ENCODE measurements at regions not wholly inside any gene's neighbourhood (a gene's known extent, or its start where the extent isn't known, plus 50 kb on each side); places are given as distances from the start of the nearest gene placed in this dataset.
"Not testable (repeated sequence)": the region's sequence is repeated elsewhere in the genome, so short reads cannot be mapped to it uniquely, and the experiment has no call there.

- Histone ChIP-seq H3K4me3 (ENCODE audit: low read depth in 1 of 5, low read length in 5 of 5) (no peak overlapping the region), H3K27me3 (ENCODE audit: control insufficient read depth in 5 of 5, insufficient read depth in 4 of 5, low read length in 5 of 5) (no peaks in the 10 kb centered on the region), H3K36me3 (ENCODE audit: control insufficient read depth in 5 of 5, insufficient read depth in 5 of 5, low read length in 5 of 5) (no peaks in the 10 kb centered on the region), H3K27ac (ENCODE audit: low read depth, low read length) (no peak overlapping the region), H3K9me3 (ENCODE audit: control insufficient read depth in 5 of 5, low read length in 5 of 5) (no peaks in the 10 kb centered on the region), H3K4me1 (ENCODE audit: control insufficient read depth in 5 of 5, insufficient read depth in 5 of 5, low read length in 5 of 5) (no peaks in the 10 kb centered on the region), H3K9ac (ENCODE audit: low read length in 5 of 5) (no peak overlapping the region)
These were observed 744.1 kb upstream of the GJE1 start for GRCh38 chr6:141388666-141389065.

GRCh38 chr6:141370438-141370837, 762.3 kb upstream of the GJE1 start:
- Histone ChIP-seq H3K36me3 (ENCODE audit: control insufficient read depth in 5 of 5, insufficient read depth in 5 of 5, low read length in 5 of 5) (no peaks in the 10 kb centered on the region), H3K27me3 (ENCODE audit: control insufficient read depth in 5 of 5, insufficient read depth in 4 of 5, low read length in 5 of 5) (no peaks in the 10 kb centered on the region), H3K9ac (ENCODE audit: low read length in 5 of 5) (no peak overlapping the region), H3K4me3 (ENCODE audit: low read depth in 1 of 5, low read length in 5 of 5) (no peak overlapping the region), H3K4me1 (ENCODE audit: control insufficient read depth in 5 of 5, insufficient read depth in 5 of 5, low read length in 5 of 5) (no peaks in the 10 kb centered on the region), H3K27ac (ENCODE audit: low read depth, low read length) (no peak overlapping the region), H3K9me3 (ENCODE audit: control insufficient read depth in 5 of 5, low read length in 5 of 5) (peaks cover 0 to 4% (median 0%) of the 10 kb centered on the region in 5 donors)

GRCh38 chr6:141366796-141367195, 765.9 kb upstream of the GJE1 start:
- H3K27ac ChIP-seq (ENCODE audit: low read depth, low read length); H3K9me3 ChIP-seq (ENCODE audit: control insufficient read depth in 5 of 5, low read length in 5 of 5); H3K9ac ChIP-seq (ENCODE audit: low read length in 5 of 5); H3K36me3 ChIP-seq (ENCODE audit: control insufficient read depth in 5 of 5, insufficient read depth in 5 of 5, low read length in 5 of 5); H3K4me1 ChIP-seq (ENCODE audit: control insufficient read depth in 5 of 5, insufficient read depth in 5 of 5, low read length in 5 of 5); H3K27me3 ChIP-seq (ENCODE audit: control insufficient read depth in 5 of 5, insufficient read depth in 4 of 5, low read length in 5 of 5); H3K4me3 ChIP-seq (ENCODE audit: low read depth in 1 of 5, low read length in 5 of 5): not testable (repeated sequence)

GRCh38 chr6:141364694-141365093, 768.0 kb upstream of the GJE1 start:
- Histone ChIP-seq H3K27ac (ENCODE audit: low read depth, low read length) (no peak overlapping the region), H3K4me1 (ENCODE audit: control insufficient read depth in 5 of 5, insufficient read depth in 5 of 5, low read length in 5 of 5) (peaks cover 0 to 6% (median 2%) of the 10 kb centered on the region in 5 donors), H3K36me3 (ENCODE audit: control insufficient read depth in 5 of 5, insufficient read depth in 5 of 5, low read length in 5 of 5) (no peaks in the 10 kb centered on the region), H3K27me3 (ENCODE audit: control insufficient read depth in 5 of 5, insufficient read depth in 4 of 5, low read length in 5 of 5) (no peaks in the 10 kb centered on the region), H3K4me3 (ENCODE audit: low read depth in 1 of 5, low read length in 5 of 5) (no peak overlapping the region), H3K9me3 (ENCODE audit: control insufficient read depth in 5 of 5, low read length in 5 of 5) (peaks cover 0 to 4% (median 0%) of the 10 kb centered on the region in 5 donors), H3K9ac (ENCODE audit: low read length in 5 of 5) (no peak overlapping the region)

GRCh38 chr6:141364232-141364631, 768.5 kb upstream of the GJE1 start:
- Histone ChIP-seq H3K4me3 (ENCODE audit: low read depth in 1 of 5, low read length in 5 of 5) (no peak overlapping the region), H3K27me3 (ENCODE audit: control insufficient read depth in 5 of 5, insufficient read depth in 4 of 5, low read length in 5 of 5) (no peaks in the 10 kb centered on the region), H3K36me3 (ENCODE audit: control insufficient read depth in 5 of 5, insufficient read depth in 5 of 5, low read length in 5 of 5) (no peaks in the 10 kb centered on the region), H3K9me3 (ENCODE audit: control insufficient read depth in 5 of 5, low read length in 5 of 5) (peaks cover 0 to 3% (median 0%) of the 10 kb centered on the region in 5 donors), H3K27ac (ENCODE audit: low read depth, low read length) (no peak overlapping the region), H3K4me1 (ENCODE audit: control insufficient read depth in 5 of 5, insufficient read depth in 5 of 5, low read length in 5 of 5) (peaks cover 0 to 6% (median 2%) of the 10 kb centered on the region in 5 donors), H3K9ac (ENCODE audit: low read length in 5 of 5) (no peak overlapping the region)

- Histone ChIP-seq H3K27ac (ENCODE audit: low read depth, low read length) (no peak overlapping the region), H3K9me3 (ENCODE audit: control insufficient read depth in 5 of 5, low read length in 5 of 5) (no peaks in the 10 kb centered on the region), H3K27me3 (ENCODE audit: control insufficient read depth in 5 of 5, insufficient read depth in 4 of 5, low read length in 5 of 5) (no peaks in the 10 kb centered on the region), H3K4me1 (ENCODE audit: control insufficient read depth in 5 of 5, insufficient read depth in 5 of 5, low read length in 5 of 5) (peaks cover 0 to 6% (median 2%) of the 10 kb centered on the region in 5 donors), H3K4me3 (ENCODE audit: low read depth in 1 of 5, low read length in 5 of 5) (no peak overlapping the region), H3K36me3 (ENCODE audit: control insufficient read depth in 5 of 5, insufficient read depth in 5 of 5, low read length in 5 of 5) (no peaks in the 10 kb centered on the region), H3K9ac (ENCODE audit: low read length in 5 of 5) (no peak overlapping the region)
These were observed 771.2 kb upstream of the GJE1 start for GRCh38 chr6:141361559-141361958.

- H3K27me3 ChIP-seq (ENCODE audit: control insufficient read depth in 5 of 5, insufficient read depth in 4 of 5, low read length in 5 of 5) = no peaks in the 10 kb centered on the region
- H3K4me1 ChIP-seq (ENCODE audit: control insufficient read depth in 5 of 5, insufficient read depth in 5 of 5, low read length in 5 of 5) = peaks cover 0 to 6% (median 2%) of the 10 kb centered on the region in 5 donors
- H3K27ac ChIP-seq (ENCODE audit: low read depth, low read length) = no peak overlapping the region
- no peak overlapping the region for H3K9ac ChIP-seq (ENCODE audit: low read length in 5 of 5)
- no peaks in the 10 kb centered on the region for H3K9me3 ChIP-seq (ENCODE audit: control insufficient read depth in 5 of 5, low read length in 5 of 5)
- H3K4me3 ChIP-seq (ENCODE audit: low read depth in 1 of 5, low read length in 5 of 5) = peak overlapping the region in 1 of 5 donors; percentile 11
- no peaks in the 10 kb centered on the region for H3K36me3 ChIP-seq (ENCODE audit: control insufficient read depth in 5 of 5, insufficient read depth in 5 of 5, low read length in 5 of 5)
These were observed 772.8 kb upstream of the GJE1 start for GRCh38 chr6:141359953-141360352.

GRCh38 chr6:141354191-141354955, 778.4 kb upstream of the GJE1 start:
- Histone ChIP-seq H3K9ac (ENCODE audit: low read length in 5 of 5) (no peak overlapping the region), H3K4me1 (ENCODE audit: control insufficient read depth in 5 of 5, insufficient read depth in 5 of 5, low read length in 5 of 5) (no peaks in the 10 kb centered on the region), H3K9me3 (ENCODE audit: control insufficient read depth in 5 of 5, low read length in 5 of 5) (no peaks in the 10 kb centered on the region), H3K4me3 (ENCODE audit: low read depth in 1 of 5, low read length in 5 of 5) (no peak overlapping the region), H3K27ac (ENCODE audit: low read depth, low read length) (no peak overlapping the region), H3K27me3 (ENCODE audit: control insufficient read depth in 5 of 5, insufficient read depth in 4 of 5, low read length in 5 of 5) (no peaks in the 10 kb centered on the region), H3K36me3 (ENCODE audit: control insufficient read depth in 5 of 5, insufficient read depth in 5 of 5, low read length in 5 of 5) (no peaks in the 10 kb centered on the region)

GRCh38 chr6:141351721-141352120, 781.0 kb upstream of the GJE1 start:
- Histone ChIP-seq H3K9me3 (ENCODE audit: control insufficient read depth in 5 of 5, low read length in 5 of 5) (no peaks in the 10 kb centered on the region), H3K27me3 (ENCODE audit: control insufficient read depth in 5 of 5, insufficient read depth in 4 of 5, low read length in 5 of 5) (no peaks in the 10 kb centered on the region), H3K4me3 (ENCODE audit: low read depth in 1 of 5, low read length in 5 of 5) (no peak overlapping the region), H3K27ac (ENCODE audit: low read depth, low read length) (no peak overlapping the region), H3K4me1 (ENCODE audit: control insufficient read depth in 5 of 5, insufficient read depth in 5 of 5, low read length in 5 of 5) (no peaks in the 10 kb centered on the region), H3K36me3 (ENCODE audit: control insufficient read depth in 5 of 5, insufficient read depth in 5 of 5, low read length in 5 of 5) (no peaks in the 10 kb centered on the region), H3K9ac (ENCODE audit: low read length in 5 of 5) (no peak overlapping the region)

- H3K9ac ChIP-seq (ENCODE audit: low read length in 5 of 5) = no peak overlapping the region
- H3K27me3 ChIP-seq (ENCODE audit: control insufficient read depth in 5 of 5, insufficient read depth in 4 of 5, low read length in 5 of 5) = no peaks in the 10 kb centered on the region
- no peak overlapping the region for H3K4me3 ChIP-seq (ENCODE audit: low read depth in 1 of 5, low read length in 5 of 5)
- H3K4me1 ChIP-seq (ENCODE audit: control insufficient read depth in 5 of 5, insufficient read depth in 5 of 5, low read length in 5 of 5) = no peaks in the 10 kb centered on the region
- no peak overlapping the region for H3K27ac ChIP-seq (ENCODE audit: low read depth, low read length)
- H3K9me3 ChIP-seq (ENCODE audit: control insufficient read depth in 5 of 5, low read length in 5 of 5) = no peaks in the 10 kb centered on the region
- no peaks in the 10 kb centered on the region for H3K36me3 ChIP-seq (ENCODE audit: control insufficient read depth in 5 of 5, insufficient read depth in 5 of 5, low read length in 5 of 5)
These were observed 783.0 kb upstream of the GJE1 start for GRCh38 chr6:141349710-141350109.
